Caco-2 (cell line): ENCODE measurements at regions not wholly inside any gene's neighbourhood (a gene's known extent, or its start where the extent isn't known, plus 50 kb on each side); places are given as distances from the start of the nearest gene placed in this dataset.

Experiments
- BruUV-seq: library from RNA; stranded (reverse); fragments of 400-500 nt; replicated peaks from 2 replicates; lab custom pipeline; 2021; lab: Mats Ljungman, UMichigan
- CTCF ChIA-PET: fragments of 300-600 bp; sonication (Branson Sonifier 250); formaldehyde crosslinking; loops from one replicate; lab custom pipeline; 2022; ENCODE audit warnings: antibody characterized with exemption; lab: Charles Lee
- POLR2A ChIA-PET: fragments of 300-600 bp; sonication (Branson Sonifier 250); formaldehyde crosslinking; loops from one replicate; lab custom pipeline; 2022; ENCODE audit warnings: antibody characterized with exemption; lab: Charles Lee
- DNase-seq, 2 experiments: peaks; one replicate each; pipeline versions ENCODE4 v3.0.0 to v3.0.0-alpha.2; 2020 to 2022
- H3K27me3 ChIP-seq: replicated peaks from 2 replicates; pipeline ENCODE4 v1.6.0; 2011; ENCODE audit warnings: low read length; ENCODE audit not compliant: control insufficient read depth, insufficient read depth
- H3K36me3 ChIP-seq: 2 replicates; pipeline ENCODE4 v1.5.1; 2011; ENCODE audit warnings: low read length; ENCODE audit not compliant: control insufficient read depth, insufficient read depth
- H3K4me1 ChIP-seq: fragments of 250-450 bp; sonication (Bioruptor Pico); 2 replicates; pipeline ENCODE4 v1.5.1; 2020; ENCODE audit warnings: mild to moderate bottlenecking
- H3K4me3 ChIP-seq: 2 replicates; pipeline ENCODE4 v1.5.1; 2011; ENCODE audit warnings: low read depth, mild to moderate bottlenecking, control low read depth, low read length
- H3K9me3 ChIP-seq: fragments of 250-450 bp; sonication (Bioruptor Pico); 2 replicates; pipeline ENCODE4 v1.5.1; 2020; ENCODE audit warnings: mild to moderate bottlenecking, moderate library complexity
- H3K27ac Mint-ChIP-seq: one replicate; pipeline ENCODE4 v1.8.0; 2022; ENCODE audit warnings: mixed read lengths; ENCODE audit not compliant: unreplicated experiment
- H3K27me3 Mint-ChIP-seq: one replicate; pipeline ENCODE4 v1.8.0; 2022; ENCODE audit warnings: mixed read lengths; ENCODE audit not compliant: insufficient read depth, unreplicated experiment
- H3K36me3 Mint-ChIP-seq: one replicate; pipeline ENCODE4 v1.8.0; 2022; ENCODE audit warnings: mild to moderate bottlenecking, mixed read lengths; ENCODE audit not compliant: insufficient read depth, unreplicated experiment
- H3K4me1 Mint-ChIP-seq: one replicate; pipeline ENCODE4 v1.8.0; 2022; ENCODE audit warnings: low read depth, mixed read lengths; ENCODE audit not compliant: unreplicated experiment
- H3K4me3 Mint-ChIP-seq: one replicate; pipeline ENCODE4 v1.8.0; 2022; ENCODE audit warnings: mild to moderate bottlenecking, moderate library complexity, mixed read lengths; ENCODE audit not compliant: unreplicated experiment
- H3K9me3 Mint-ChIP-seq: one replicate; pipeline ENCODE4 v1.8.0; 2022; ENCODE audit warnings: mixed read lengths; ENCODE audit not compliant: unreplicated experiment
- intact Hi-C: fragments of 100-400 bp; cut with micrococcal nuclease; formaldehyde crosslinking; loops from one replicate; pipeline ENCODE4 v1.10.0; 2022; ENCODE audit not compliant: unreplicated experiment
- TF ChIP-seq, protein P1 (sequence below), 2 experiments: fragments of 200-600 bp in 1 of 2; IDR thresholded peaks; 1 replicate in 1 of 2; 2 replicates in 1 of 2; pipeline versions ENCODE4 v1.5.1 to v1.8.0; 2011 to 2022; ENCODE audit warnings: antibody characterized with exemption in 1 of 2, control low read depth in 1 of 2, inconsistent platforms in 1 of 2, low read depth in 1 of 2, low read length in 1 of 2, mild to moderate bottlenecking in 1 of 2, moderate library complexity in 1 of 2; ENCODE audit not compliant: insufficient read depth in 1 of 2, severe bottlenecking in 1 of 2, unreplicated experiment in 1 of 2

DNA sequence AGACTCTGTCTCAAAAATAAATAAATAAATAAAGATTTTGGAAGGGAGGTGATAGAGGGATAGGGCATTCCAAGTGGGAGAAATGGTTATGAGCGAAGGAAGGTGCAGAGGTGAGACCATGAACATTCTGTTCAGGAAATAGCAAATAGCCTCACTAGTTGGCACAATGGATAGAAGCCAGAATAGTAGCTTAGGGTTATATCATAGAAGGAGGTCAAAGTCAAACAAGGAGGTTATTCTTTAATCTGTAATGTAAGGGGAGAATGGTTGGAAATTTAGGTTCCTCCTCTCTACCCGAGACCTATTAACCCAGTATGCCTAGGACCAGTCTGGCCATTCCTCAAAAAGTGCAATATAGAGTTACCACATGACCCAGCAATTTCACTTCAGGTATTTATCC, 275.8 kb downstream of the MN1 start:
- Mint-ChIP-seq H3K27me3 (no peaks in the 10 kb centered on the region), H3K9me3 (peaks cover 8% of the 10 kb centered on the region), H3K36me3 (no peaks in the 10 kb centered on the region), H3K4me1 (no peaks in the 10 kb centered on the region), H3K27ac (no peak overlapping the region), H3K4me3 (no peak overlapping the region)
- BruUV-seq = no TSS peak
- no peaks in the 10 kb centered on the region for H3K27me3 ChIP-seq
- ChIA-PET POLR2A (no interaction called here), CTCF (no interaction called here)
- DNase-seq = no peak
- no peaks in the 10 kb centered on the region for H3K4me1 ChIP-seq
- TF ChIP-seq, protein P1, sequence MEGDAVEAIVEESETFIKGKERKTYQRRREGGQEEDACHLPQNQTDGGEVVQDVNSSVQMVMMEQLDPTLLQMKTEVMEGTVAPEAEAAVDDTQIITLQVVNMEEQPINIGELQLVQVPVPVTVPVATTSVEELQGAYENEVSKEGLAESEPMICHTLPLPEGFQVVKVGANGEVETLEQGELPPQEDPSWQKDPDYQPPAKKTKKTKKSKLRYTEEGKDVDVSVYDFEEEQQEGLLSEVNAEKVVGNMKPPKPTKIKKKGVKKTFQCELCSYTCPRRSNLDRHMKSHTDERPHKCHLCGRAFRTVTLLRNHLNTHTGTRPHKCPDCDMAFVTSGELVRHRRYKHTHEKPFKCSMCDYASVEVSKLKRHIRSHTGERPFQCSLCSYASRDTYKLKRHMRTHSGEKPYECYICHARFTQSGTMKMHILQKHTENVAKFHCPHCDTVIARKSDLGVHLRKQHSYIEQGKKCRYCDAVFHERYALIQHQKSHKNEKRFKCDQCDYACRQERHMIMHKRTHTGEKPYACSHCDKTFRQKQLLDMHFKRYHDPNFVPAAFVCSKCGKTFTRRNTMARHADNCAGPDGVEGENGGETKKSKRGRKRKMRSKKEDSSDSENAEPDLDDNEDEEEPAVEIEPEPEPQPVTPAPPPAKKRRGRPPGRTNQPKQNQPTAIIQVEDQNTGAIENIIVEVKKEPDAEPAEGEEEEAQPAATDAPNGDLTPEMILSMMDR (IDR thresholded peaks at IDR 0.05; ENCODE audit: insufficient read depth in 1 of 2, low read depth in 1 of 2, low read length in 1 of 2, severe bottlenecking in 1 of 2, unreplicated experiment in 1 of 2) = no peak
- intact Hi-C loops = no loop called here
- no peaks in the 10 kb centered on the region for H3K9me3 ChIP-seq
- H3K4me3 ChIP-seq = no peak overlapping the region
- no peaks in the 10 kb centered on the region for H3K36me3 ChIP-seq

DNA sequence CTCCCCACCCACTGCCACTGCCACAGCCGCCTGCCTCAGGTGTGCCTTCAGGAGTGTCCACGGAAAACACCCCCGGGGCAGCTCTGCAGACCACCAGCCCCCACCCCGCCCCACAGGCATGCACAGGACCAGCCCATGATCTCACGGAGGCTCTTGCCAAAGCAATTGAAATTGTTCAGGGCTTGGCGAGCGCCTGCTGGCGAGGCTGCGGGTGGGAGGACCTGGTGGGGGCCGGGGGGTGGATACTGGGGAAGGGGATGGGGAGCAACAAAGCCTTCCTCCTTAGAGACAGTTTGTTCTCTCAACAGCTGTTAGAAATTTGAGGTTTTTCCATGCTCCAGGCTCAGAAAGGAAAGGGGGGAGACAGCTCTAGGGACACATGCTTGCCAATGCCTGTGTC, 274.7 kb downstream of the MN1 start:
- Mint-ChIP-seq H3K36me3 (no peaks in the 10 kb centered on the region), H3K27me3 (no peaks in the 10 kb centered on the region), H3K4me3 (no peak overlapping the region), H3K9me3 (peaks cover 8% of the 10 kb centered on the region), H3K4me1 (no peaks in the 10 kb centered on the region), H3K27ac (no peak overlapping the region)
- TF ChIP-seq, protein P1 (IDR thresholded peaks at IDR 0.05; ENCODE audit: insufficient read depth in 1 of 2, low read depth in 1 of 2, low read length in 1 of 2, severe bottlenecking in 1 of 2, unreplicated experiment in 1 of 2) = no peak
- ChIA-PET POLR2A (no interaction called here), CTCF (no interaction called here)
- Histone ChIP-seq H3K27me3 (no peaks in the 10 kb centered on the region), H3K4me3 (no peak overlapping the region), H3K36me3 (no peaks in the 10 kb centered on the region), H3K9me3 (no peaks in the 10 kb centered on the region), H3K4me1 (no peaks in the 10 kb centered on the region)
- DNase-seq = no peak
- intact Hi-C loops = no loop called here
- no TSS peak for BruUV-seq

DNA sequence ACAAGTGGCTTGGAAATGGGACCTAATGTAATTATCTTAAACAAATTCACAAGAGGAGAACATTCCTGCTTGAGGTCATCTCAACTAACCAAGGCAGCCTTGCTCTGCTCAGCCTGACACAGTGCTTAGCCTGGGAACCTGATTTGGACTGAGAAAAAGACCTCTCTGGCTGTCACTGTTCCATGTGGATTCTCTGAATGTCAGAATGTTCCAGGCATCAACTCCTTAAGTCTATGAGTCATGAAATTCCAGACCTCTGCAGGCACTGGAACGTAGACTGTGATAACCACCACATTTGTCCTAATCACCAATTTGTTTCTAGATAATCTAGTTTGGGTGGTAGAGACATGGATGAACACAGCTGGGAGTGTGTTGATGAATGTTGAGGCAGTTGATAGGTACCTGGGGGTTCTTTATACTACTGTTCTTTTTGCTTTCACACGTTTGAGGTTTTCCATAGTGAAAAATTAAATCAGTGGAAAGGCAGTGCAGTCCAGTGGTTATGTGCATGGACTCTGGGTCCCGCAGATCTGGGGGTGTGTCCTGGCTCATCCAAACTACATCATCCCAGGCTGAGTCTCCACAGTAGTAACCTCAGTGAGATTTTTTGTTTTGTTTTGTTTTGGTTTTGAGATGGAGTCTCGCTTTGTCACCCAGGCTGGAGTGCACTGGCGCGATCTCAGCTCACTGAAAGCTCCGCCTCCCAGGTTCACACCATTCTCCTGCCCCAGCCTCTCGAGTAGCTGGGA, 269.6 kb downstream of the MN1 start:
- no TSS peak for BruUV-seq
- Histone ChIP-seq H3K27me3 (no peaks in the 10 kb centered on the region), H3K36me3 (no peaks in the 10 kb centered on the region), H3K4me3 (no peak overlapping the region), H3K9me3 (no peaks in the 10 kb centered on the region), H3K4me1 (peaks cover 8% of the 10 kb centered on the region; the same call in 1 of the 2 replicates)
- Mint-ChIP-seq H3K9me3 (peaks cover 8% of the 10 kb centered on the region), H3K4me1 (no peaks in the 10 kb centered on the region), H3K27ac (no peak overlapping the region), H3K4me3 (no peak overlapping the region), H3K27me3 (no peaks in the 10 kb centered on the region), H3K36me3 (no peaks in the 10 kb centered on the region)
- POLR2A ChIA-PET = no interaction called here
- CTCF ChIA-PET = no interaction called here
- no peak for DNase-seq
- intact Hi-C loops = no loop called here
- TF ChIP-seq, protein P1 (IDR thresholded peaks at IDR 0.05; ENCODE audit: insufficient read depth in 1 of 2, low read depth in 1 of 2, low read length in 1 of 2, severe bottlenecking in 1 of 2, unreplicated experiment in 1 of 2) = no peak
